ENCODE measurements at regions not wholly inside any gene's neighbourhood (a gene's known extent, or its start where the extent isn't known, plus 50 kb on each side); places are given as distances from the start of the nearest gene placed in this dataset.

DNA sequence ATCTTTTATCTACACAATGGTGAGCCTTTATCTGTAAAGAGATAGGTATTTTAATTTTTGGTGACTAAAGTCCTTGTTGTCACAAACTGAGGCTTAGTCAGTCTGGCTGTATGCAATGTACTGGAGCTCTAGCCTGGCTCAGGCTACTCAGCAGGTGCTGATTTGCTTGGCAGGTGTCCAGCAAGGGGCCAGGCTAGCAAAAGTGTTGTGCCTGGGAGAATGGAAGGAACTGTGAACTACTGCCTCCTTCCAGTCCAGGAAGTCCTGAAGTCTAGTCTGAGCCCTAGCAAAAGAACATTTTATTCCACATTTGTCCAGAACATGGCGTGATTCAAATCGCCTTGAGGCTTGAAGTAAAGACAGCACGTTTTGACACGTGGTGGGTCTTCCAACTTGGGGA is 260.5 kb downstream of the CCDC85A start:
- Histone ChIP-seq H3K9ac (ENCODE audit: low read length) (no peak overlapping the region), H3K27me3 (ENCODE audit: control insufficient read depth, insufficient read depth, low read length) (no peaks in the 10 kb centered on the region), H3K36me3 (ENCODE audit: control insufficient read depth, insufficient read depth, low read length) (no peaks in the 10 kb centered on the region), H3K4me3 (ENCODE audit: low read length) (no peak overlapping the region), H3K4me1 (ENCODE audit: control insufficient read depth, insufficient read depth, low read length) (peaks cover 9% of the 10 kb centered on the region), H3K9me3 (ENCODE audit: control insufficient read depth, low read length) (no peaks in the 10 kb centered on the region)

DNA sequence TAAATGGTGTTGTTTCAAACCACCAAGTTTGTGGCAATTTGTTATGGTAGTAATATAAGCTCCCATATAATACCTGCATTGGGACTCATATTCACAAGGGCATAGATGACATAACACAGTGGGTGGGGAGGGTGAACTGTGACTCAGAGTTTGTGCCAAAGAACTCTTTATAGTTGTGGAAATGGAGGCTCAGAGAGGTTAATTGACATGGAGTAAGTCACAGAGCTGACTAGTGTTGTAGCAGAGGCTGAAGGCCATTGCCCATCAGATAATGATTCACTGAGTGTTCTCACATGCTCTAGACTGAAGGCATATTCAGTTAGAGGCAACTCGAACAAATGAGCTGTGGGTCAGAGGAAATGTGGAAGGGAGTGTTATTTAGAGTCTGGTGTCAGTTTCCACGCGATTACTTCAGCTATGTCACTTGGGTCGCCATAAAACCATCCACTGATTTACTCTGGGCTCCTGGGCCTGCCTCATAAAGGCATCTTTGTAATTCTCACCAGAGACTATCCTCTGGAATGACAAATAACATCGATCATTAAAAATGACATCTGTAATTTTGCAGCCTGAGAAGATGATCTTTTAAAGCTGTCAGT is 264.7 kb downstream of the CCDC85A start:
- H3K4me1 ChIP-seq (ENCODE audit: control insufficient read depth, insufficient read depth, low read length): peaks cover 15% of the 10 kb centered on the region
- H3K9me3 ChIP-seq (ENCODE audit: control insufficient read depth, low read length): no peaks in the 10 kb centered on the region
- no peak overlapping the region for H3K9ac ChIP-seq (ENCODE audit: low read length)
- H3K27me3 ChIP-seq (ENCODE audit: control insufficient read depth, insufficient read depth, low read length): no peaks in the 10 kb centered on the region
- no peaks in the 10 kb centered on the region for H3K36me3 ChIP-seq (ENCODE audit: control insufficient read depth, insufficient read depth, low read length)
- H3K4me3 ChIP-seq (ENCODE audit: low read length): no peak overlapping the region

DNA sequence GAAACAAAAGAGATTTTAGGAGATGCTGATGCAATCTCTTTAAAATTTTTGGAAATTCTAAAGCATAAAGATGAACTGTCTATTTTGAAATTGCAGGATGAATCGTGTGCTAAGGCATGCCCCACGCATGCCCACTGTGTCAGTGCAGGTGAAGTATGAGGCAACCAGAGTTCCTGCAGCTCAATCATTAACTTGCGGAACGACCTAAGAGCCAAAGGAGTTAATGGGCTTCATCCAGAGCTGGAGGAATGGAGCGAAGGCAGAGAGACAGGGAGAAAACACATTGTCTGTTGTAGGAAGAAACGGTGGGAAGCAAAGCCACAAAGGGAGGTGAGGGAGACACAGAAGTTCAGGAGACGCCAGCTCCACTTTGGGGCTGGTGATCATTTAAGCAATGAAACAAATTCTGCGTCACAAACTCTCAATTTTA is 265.2 kb downstream of the CCDC85A start:
- Histone ChIP-seq H3K27me3 (ENCODE audit: control insufficient read depth, insufficient read depth, low read length) (no peaks in the 10 kb centered on the region), H3K4me3 (ENCODE audit: low read length) (no peak overlapping the region), H3K36me3 (ENCODE audit: control insufficient read depth, insufficient read depth, low read length) (no peaks in the 10 kb centered on the region), H3K4me1 (ENCODE audit: control insufficient read depth, insufficient read depth, low read length) (peaks cover 15% of the 10 kb centered on the region), H3K9me3 (ENCODE audit: control insufficient read depth, low read length) (no peaks in the 10 kb centered on the region), H3K9ac (ENCODE audit: low read length) (no peak overlapping the region)

DNA sequence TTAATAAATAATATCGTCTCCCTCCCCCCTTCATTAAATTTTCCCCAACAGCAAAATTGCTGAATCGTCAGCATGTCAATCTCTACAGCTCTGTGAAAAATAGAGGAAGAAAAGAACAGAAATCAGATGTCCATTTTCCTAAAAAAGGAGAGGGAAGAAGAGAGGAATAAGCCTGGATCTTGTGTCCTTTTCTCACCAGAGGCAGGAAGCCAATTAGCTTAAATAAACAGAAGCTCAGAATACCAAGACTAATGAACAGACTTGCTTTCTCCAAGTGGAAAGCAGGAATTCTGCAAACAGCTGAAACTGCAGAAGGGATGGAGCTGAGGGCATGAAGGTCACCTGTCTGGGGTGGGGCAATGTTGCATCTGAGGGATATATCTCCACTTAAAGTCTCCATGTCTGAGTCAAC is 265.7 kb downstream of the CCDC85A start:
- no peaks in the 10 kb centered on the region for H3K27me3 ChIP-seq (ENCODE audit: control insufficient read depth, insufficient read depth, low read length)
- H3K9ac ChIP-seq (ENCODE audit: low read length): no peak overlapping the region
- H3K9me3 ChIP-seq (ENCODE audit: control insufficient read depth, low read length): no peaks in the 10 kb centered on the region
- no peaks in the 10 kb centered on the region for H3K36me3 ChIP-seq (ENCODE audit: control insufficient read depth, insufficient read depth, low read length)
- peaks cover 13% of the 10 kb centered on the region for H3K4me1 ChIP-seq (ENCODE audit: control insufficient read depth, insufficient read depth, low read length)
- H3K4me3 ChIP-seq (ENCODE audit: low read length): no peak overlapping the region

DNA sequence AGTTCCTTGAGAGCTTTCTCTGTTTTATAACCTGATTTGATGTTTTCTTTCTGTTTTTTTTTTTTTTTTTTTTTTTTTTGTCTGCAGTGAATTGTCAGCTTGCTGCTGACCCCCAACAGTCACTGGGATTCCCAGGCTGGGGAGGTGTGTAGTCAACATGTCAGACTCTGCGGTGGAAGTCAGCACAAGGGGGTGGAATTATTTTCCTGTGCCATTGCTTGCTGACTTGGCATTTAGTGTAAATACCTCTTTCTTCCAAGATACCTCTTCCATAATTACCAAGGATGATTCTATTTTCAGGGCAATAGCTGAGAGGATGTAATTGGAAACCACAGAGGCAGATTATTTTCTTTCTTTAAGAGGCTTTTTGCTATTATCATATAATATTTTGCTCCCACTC is 266.3 kb downstream of the CCDC85A start:
- Histone ChIP-seq H3K9me3 (ENCODE audit: control insufficient read depth, low read length) (no peaks in the 10 kb centered on the region), H3K4me1 (ENCODE audit: control insufficient read depth, insufficient read depth, low read length) (peaks cover 8% of the 10 kb centered on the region), H3K27me3 (ENCODE audit: control insufficient read depth, insufficient read depth, low read length) (no peaks in the 10 kb centered on the region), H3K4me3 (ENCODE audit: low read length) (no peak overlapping the region), H3K9ac (ENCODE audit: low read length) (no peak overlapping the region), H3K36me3 (ENCODE audit: control insufficient read depth, insufficient read depth, low read length) (no peaks in the 10 kb centered on the region)

DNA sequence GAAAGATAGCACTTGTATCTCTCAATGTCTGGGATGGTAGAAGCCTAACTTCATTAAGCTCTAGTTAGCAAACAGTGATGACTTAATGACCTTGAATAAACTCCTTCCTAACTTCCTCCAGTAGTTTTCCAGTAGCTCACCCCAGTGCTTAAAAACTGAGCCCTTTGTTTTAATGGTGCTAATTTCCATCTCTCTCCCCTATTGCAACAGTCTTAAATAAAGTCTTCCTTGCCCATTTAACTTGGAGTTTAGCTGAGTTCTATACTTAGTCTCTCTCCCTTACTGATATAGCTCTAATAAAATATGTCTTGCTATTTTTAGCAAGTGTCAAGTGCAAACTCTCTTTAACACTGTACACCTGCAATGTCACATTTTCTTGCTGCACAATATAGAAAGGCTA is 267.0 kb downstream of the CCDC85A start:
- H3K9ac ChIP-seq (ENCODE audit: low read length): no peak overlapping the region
- H3K4me3 ChIP-seq (ENCODE audit: low read length): no peak overlapping the region
- no peaks in the 10 kb centered on the region for H3K9me3 ChIP-seq (ENCODE audit: control insufficient read depth, low read length)
- no peaks in the 10 kb centered on the region for H3K27me3 ChIP-seq (ENCODE audit: control insufficient read depth, insufficient read depth, low read length)
- no peaks in the 10 kb centered on the region for H3K36me3 ChIP-seq (ENCODE audit: control insufficient read depth, insufficient read depth, low read length)
- H3K4me1 ChIP-seq (ENCODE audit: control insufficient read depth, insufficient read depth, low read length): peaks cover 8% of the 10 kb centered on the region

DNA sequence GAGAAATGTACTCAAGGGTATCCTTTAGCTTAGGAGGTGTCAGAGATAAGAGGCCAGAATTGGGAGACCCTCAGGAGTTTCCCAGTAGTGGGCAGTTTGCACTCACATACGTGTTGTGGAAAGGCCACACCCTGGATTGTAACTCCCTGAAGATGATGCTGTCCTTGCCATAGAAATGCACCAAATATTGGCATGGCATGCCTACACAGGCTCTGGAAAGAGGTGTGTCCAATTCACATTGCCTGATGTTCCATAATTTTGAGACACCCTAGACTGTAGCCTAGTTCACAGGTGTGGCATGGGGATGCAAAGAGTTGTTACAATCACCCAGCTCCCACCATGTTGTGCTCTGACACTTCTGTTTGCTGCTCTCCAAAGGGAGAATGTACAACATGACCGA is 271.9 kb downstream of the CCDC85A start:
- H3K4me3 ChIP-seq (ENCODE audit: low read length): no peak overlapping the region
- no peaks in the 10 kb centered on the region for H3K9me3 ChIP-seq (ENCODE audit: control insufficient read depth, low read length)
- no peaks in the 10 kb centered on the region for H3K4me1 ChIP-seq (ENCODE audit: control insufficient read depth, insufficient read depth, low read length)
- H3K9ac ChIP-seq (ENCODE audit: low read length): no peak overlapping the region
- H3K36me3 ChIP-seq (ENCODE audit: control insufficient read depth, insufficient read depth, low read length): no peaks in the 10 kb centered on the region
- H3K27me3 ChIP-seq (ENCODE audit: control insufficient read depth, insufficient read depth, low read length): no peaks in the 10 kb centered on the region

DNA sequence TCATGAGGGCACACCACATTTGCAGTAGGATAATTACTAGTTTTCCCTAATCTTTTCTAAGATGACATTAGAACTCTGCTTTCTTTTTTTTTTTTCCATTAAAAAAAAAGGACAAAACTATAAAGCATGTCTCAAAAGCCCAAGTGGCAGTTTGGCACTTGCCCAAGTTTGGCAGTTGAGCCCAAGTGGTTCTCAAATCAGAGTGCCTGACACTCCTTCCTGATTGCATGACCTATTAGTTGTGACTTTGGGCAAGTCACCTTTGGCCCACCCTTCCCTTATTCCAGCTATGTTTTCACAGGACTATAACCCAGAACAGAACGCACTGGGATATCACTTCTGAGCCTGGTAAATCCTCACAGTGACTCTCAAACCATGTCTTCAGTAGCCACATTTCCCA is 273.0 kb downstream of the CCDC85A start:
- H3K9me3 ChIP-seq (ENCODE audit: control insufficient read depth, low read length): no peaks in the 10 kb centered on the region
- H3K9ac ChIP-seq (ENCODE audit: low read length): no peak overlapping the region
- no peaks in the 10 kb centered on the region for H3K27me3 ChIP-seq (ENCODE audit: control insufficient read depth, insufficient read depth, low read length)
- H3K36me3 ChIP-seq (ENCODE audit: control insufficient read depth, insufficient read depth, low read length): no peaks in the 10 kb centered on the region
- no peak overlapping the region for H3K4me3 ChIP-seq (ENCODE audit: low read length)
- H3K4me1 ChIP-seq (ENCODE audit: control insufficient read depth, insufficient read depth, low read length): no peaks in the 10 kb centered on the region

DNA sequence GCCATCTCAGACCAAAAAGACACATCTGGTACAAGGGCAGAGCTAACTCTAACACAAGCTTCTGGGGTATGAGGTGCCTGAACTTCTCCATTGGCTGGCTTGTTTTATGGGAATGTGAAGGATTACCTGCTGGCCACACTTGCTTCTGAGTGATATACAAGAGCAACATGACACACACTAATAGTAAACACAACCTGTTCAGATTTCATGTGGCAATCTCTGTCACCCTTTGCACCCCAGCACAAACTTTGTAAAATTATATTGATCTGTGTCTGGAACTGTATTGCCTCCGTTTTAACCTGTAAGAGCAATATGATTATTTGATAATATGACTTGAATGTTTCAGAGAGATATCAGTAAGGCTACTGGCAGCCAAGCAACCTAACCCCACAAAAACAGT is 276.7 kb downstream of the CCDC85A start:
- no peak overlapping the region for H3K4me3 ChIP-seq (ENCODE audit: low read length)
- H3K9me3 ChIP-seq (ENCODE audit: control insufficient read depth, low read length): no peaks in the 10 kb centered on the region
- no peaks in the 10 kb centered on the region for H3K36me3 ChIP-seq (ENCODE audit: control insufficient read depth, insufficient read depth, low read length)
- no peaks in the 10 kb centered on the region for H3K27me3 ChIP-seq (ENCODE audit: control insufficient read depth, insufficient read depth, low read length)
- no peaks in the 10 kb centered on the region for H3K4me1 ChIP-seq (ENCODE audit: control insufficient read depth, insufficient read depth, low read length)
- no peak overlapping the region for H3K9ac ChIP-seq (ENCODE audit: low read length)

DNA sequence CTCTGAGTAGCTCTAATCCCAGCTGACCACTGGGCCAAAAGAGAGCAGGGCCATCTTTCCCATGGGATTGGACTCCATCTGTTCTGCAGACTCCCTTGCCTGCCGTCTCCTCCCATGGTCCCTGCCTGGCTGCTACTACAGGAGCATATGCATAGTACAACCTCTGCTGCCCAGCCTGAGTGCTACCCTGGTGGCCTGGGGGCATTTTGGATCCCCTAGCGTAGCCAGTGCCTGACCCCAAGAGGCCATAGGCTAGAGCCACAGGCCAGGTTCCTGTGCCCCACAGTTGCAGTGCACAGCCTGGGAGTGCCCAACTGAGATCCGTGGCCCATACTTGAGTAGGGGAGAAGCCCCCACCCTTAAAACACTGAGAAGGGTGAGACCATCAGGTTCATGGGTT is 280.3 kb downstream of the CCDC85A start:
- H3K36me3 ChIP-seq (ENCODE audit: control insufficient read depth, insufficient read depth, low read length): no peaks in the 10 kb centered on the region
- H3K27me3 ChIP-seq (ENCODE audit: control insufficient read depth, insufficient read depth, low read length): no peaks in the 10 kb centered on the region
- no peaks in the 10 kb centered on the region for H3K4me1 ChIP-seq (ENCODE audit: control insufficient read depth, insufficient read depth, low read length)
- no peak overlapping the region for H3K4me3 ChIP-seq (ENCODE audit: low read length)
- H3K9ac ChIP-seq (ENCODE audit: low read length): no peak overlapping the region
- no peaks in the 10 kb centered on the region for H3K9me3 ChIP-seq (ENCODE audit: control insufficient read depth, low read length)

DNA sequence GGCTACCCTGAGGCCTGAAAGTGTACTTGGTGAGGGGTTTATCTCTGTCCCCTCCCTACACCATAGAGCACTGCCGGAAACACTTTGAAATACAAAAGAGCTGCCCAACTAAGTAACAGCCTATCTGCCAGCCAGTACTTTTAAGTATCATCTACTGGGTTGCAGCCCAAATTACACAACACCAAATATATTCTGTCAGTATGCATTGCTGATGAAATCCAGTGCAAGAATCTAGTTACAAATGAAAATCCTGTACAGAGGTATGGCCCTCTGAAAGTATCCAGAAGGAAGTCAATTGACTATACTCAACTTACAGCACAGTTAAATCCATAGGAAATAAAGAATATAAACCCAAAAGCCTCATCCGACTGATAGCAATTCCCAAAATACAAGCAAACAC is 280.8 kb downstream of the CCDC85A start:
- Histone ChIP-seq H3K27me3 (ENCODE audit: control insufficient read depth, insufficient read depth, low read length) (no peaks in the 10 kb centered on the region), H3K9me3 (ENCODE audit: control insufficient read depth, low read length) (no peaks in the 10 kb centered on the region), H3K36me3 (ENCODE audit: control insufficient read depth, insufficient read depth, low read length) (no peaks in the 10 kb centered on the region), H3K9ac (ENCODE audit: low read length) (no peak overlapping the region), H3K4me3 (ENCODE audit: low read length) (no peak overlapping the region), H3K4me1 (ENCODE audit: control insufficient read depth, insufficient read depth, low read length) (no peaks in the 10 kb centered on the region)

DNA sequence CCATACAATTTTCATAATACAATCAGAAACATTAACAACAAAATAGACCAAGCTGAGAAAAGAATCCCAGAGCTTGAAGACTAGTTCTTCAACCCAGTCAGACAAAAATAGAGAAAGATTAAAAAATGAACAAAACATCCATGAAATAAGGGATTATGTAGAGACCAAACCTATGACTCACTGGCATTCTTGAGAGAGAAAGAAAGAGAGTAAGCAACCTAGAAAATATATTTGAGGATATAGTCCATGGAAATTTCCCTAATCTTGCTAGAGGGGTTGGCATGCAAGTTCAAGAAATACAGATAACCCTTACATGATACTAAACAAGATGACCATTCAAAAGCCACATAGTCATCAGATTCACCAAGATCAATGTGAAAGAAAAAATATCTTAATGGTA is 281.7 kb downstream of the CCDC85A start:
- no peaks in the 10 kb centered on the region for H3K9me3 ChIP-seq (ENCODE audit: control insufficient read depth, low read length)
- H3K4me1 ChIP-seq (ENCODE audit: control insufficient read depth, insufficient read depth, low read length): no peaks in the 10 kb centered on the region
- H3K9ac ChIP-seq (ENCODE audit: low read length): no peak overlapping the region
- no peak overlapping the region for H3K4me3 ChIP-seq (ENCODE audit: low read length)
- H3K36me3 ChIP-seq (ENCODE audit: control insufficient read depth, insufficient read depth, low read length): no peaks in the 10 kb centered on the region
- H3K27me3 ChIP-seq (ENCODE audit: control insufficient read depth, insufficient read depth, low read length): no peaks in the 10 kb centered on the region

DNA sequence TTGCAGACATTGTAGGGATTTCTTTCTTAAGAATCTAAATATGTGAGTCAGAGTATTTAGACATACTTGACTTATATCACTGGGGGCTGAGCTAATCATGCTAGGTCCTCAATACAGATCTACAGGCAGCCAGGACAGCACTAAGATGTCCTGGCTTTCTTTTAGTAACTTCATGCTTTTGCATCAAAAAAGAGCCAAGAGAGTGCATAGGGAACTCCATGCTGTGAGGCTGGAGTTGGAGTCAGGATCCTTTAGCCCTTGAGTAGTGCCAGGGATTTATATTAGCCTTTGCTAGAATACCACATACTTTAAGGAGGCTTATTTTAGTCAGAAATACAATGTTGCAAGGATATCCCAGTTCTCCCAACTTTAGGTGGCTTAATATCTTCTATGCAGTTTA is 289.7 kb downstream of the CCDC85A start:
- H3K4me1 ChIP-seq (ENCODE audit: control insufficient read depth, insufficient read depth, low read length): no peaks in the 10 kb centered on the region
- H3K4me3 ChIP-seq (ENCODE audit: low read length): no peak overlapping the region
- H3K9ac ChIP-seq (ENCODE audit: low read length): no peak overlapping the region
- H3K9me3 ChIP-seq (ENCODE audit: control insufficient read depth, low read length): no peaks in the 10 kb centered on the region
- H3K27me3 ChIP-seq (ENCODE audit: control insufficient read depth, insufficient read depth, low read length): no peaks in the 10 kb centered on the region
- no peaks in the 10 kb centered on the region for H3K36me3 ChIP-seq (ENCODE audit: control insufficient read depth, insufficient read depth, low read length)

Measured in mucosa of stomach (tissue), 1 donor.